CD14-positive monocyte (primary cell): ENCODE measurements at regions not wholly inside any gene's neighbourhood (a gene's known extent, or its start where the extent isn't known, plus 50 kb on each side); places are given as distances from the start of the nearest gene placed in this dataset.

Source experiments
- DNase-seq, 3 donors: peaks; one replicate each; pipeline ENCODE4 v3.0.0-alpha.2; 2011 to 2022
- H2AFZ ChIP-seq: 2 replicates; pipeline ENCODE4 v1.6.0; 2012; ENCODE audit warnings: mild to moderate bottlenecking, low read depth, low read length, inconsistent platforms; ENCODE audit not compliant: insufficient read depth, poor library complexity, severe bottlenecking
- H3K27ac ChIP-seq, 2 donors: 1 replicate in 1 of 2; 2 replicates in 1 of 2; pipeline ENCODE4 v1.5.1; 2012 to 2013; ENCODE audit warnings: low read length in 2 of 2, control low read depth in 1 of 2, inconsistent platforms in 1 of 2, low read depth in 1 of 2, mild to moderate bottlenecking in 1 of 2
- H3K27me3 ChIP-seq, 2 donors: one replicate each; pipeline versions ENCODE4 v1.6.0 to v1.6.1; 2011 to 2013; ENCODE audit warnings: low read length in 2 of 2; ENCODE audit not compliant: control insufficient read depth in 2 of 2, insufficient read depth in 2 of 2
- H3K36me3 ChIP-seq, 2 donors: replicated peaks in 1 of 2; 1 replicate in 1 of 2; 2 replicates in 1 of 2; pipeline versions ENCODE4 v1.5.1 to v1.6.1; 2012 to 2013; ENCODE audit warnings: low read length in 2 of 2, control low read depth in 1 of 2, inconsistent platforms in 1 of 2, mild to moderate bottlenecking in 1 of 2; ENCODE audit not compliant: insufficient read depth in 2 of 2, control insufficient read depth in 1 of 2
- H3K4me1 ChIP-seq, 2 donors: 1 replicate in 1 of 2; 2 replicates in 1 of 2; pipeline versions ENCODE4 v1.5.1 to v1.6.1; 2012 to 2013; ENCODE audit warnings: low read length in 2 of 2, control low read depth in 1 of 2, inconsistent platforms in 1 of 2, mild to moderate bottlenecking in 1 of 2, moderate library complexity in 1 of 2; ENCODE audit not compliant: insufficient read depth in 2 of 2, control insufficient read depth in 1 of 2
- H3K4me2 ChIP-seq: replicated peaks from 2 replicates; pipeline ENCODE3; 2012; ENCODE audit warnings: low read length, moderate library complexity, mild to moderate bottlenecking; ENCODE audit not compliant: poor library complexity, severe bottlenecking; ENCODE audit errors: extremely low read depth
- H3K4me3 ChIP-seq, 3 experiments: fragments of 200-600 bp in 1 of 3; sonication (generic) in 1 of 3; replicated peaks in 1 of 3; 1 replicate in 2 of 3; 2 replicates in 1 of 3; pipeline ENCODE4 v1.5.1; 2011 to 2013; ENCODE audit warnings: low read length in 3 of 3, mild to moderate bottlenecking in 3 of 3, control low read depth in 2 of 3, low read depth in 2 of 3, inconsistent platforms in 1 of 3, moderate library complexity in 1 of 3
- H3K79me2 ChIP-seq: 2 replicates; pipeline ENCODE4 v1.6.0; 2012; ENCODE audit warnings: mild to moderate bottlenecking, control low read depth, inconsistent platforms, low read length, moderate library complexity; ENCODE audit not compliant: insufficient read depth
- H3K9ac ChIP-seq: 2 replicates; pipeline ENCODE4 v1.6.0; 2017; ENCODE audit warnings: low read length, mild to moderate bottlenecking; ENCODE audit not compliant: insufficient read depth, poor library complexity, severe bottlenecking
- H3K9me3 ChIP-seq, 2 donors: replicated peaks in 1 of 2; 1 replicate in 1 of 2; 2 replicates in 1 of 2; pipeline versions ENCODE4 v1.5.1 to v1.6.1; 2012 to 2013; ENCODE audit warnings: low read length in 2 of 2, control low read depth in 1 of 2; ENCODE audit not compliant: control insufficient read depth in 1 of 2, insufficient read depth in 1 of 2
- H4K20me1 ChIP-seq: 2 replicates; pipeline ENCODE4 v1.6.0; 2012; ENCODE audit warnings: mild to moderate bottlenecking, low read length, control low read depth, moderate library complexity; ENCODE audit not compliant: insufficient read depth
- H3K27ac Mint-ChIP-seq, 7 donors: one replicate each; pipeline ENCODE4 v1.8.0; 2020; ENCODE audit warnings: mild to moderate bottlenecking in 7 of 7, mixed read lengths in 7 of 7, moderate library complexity in 6 of 7, inconsistent platforms in 2 of 7
- H3K27me3 Mint-ChIP-seq, 3 donors: one replicate each; pipeline ENCODE4 v1.8.0; 2021 to 2022; ENCODE audit warnings: low read depth in 3 of 3, mild to moderate bottlenecking in 3 of 3, mixed read lengths in 3 of 3, moderate library complexity in 3 of 3, inconsistent platforms in 1 of 3
- H3K36me3 Mint-ChIP-seq, 2 donors: one replicate each; pipeline ENCODE4 v1.8.0; 2020; ENCODE audit warnings: mixed read lengths in 2 of 2, inconsistent platforms in 1 of 2, mild to moderate bottlenecking in 1 of 2
- H3K4me1 Mint-ChIP-seq: one replicate; pipeline ENCODE4 v1.8.0; 2020; ENCODE audit warnings: mild to moderate bottlenecking, mixed read lengths
- H3K4me3 Mint-ChIP-seq, 2 donors: one replicate each; pipeline ENCODE4 v1.8.0; 2020; ENCODE audit warnings: mild to moderate bottlenecking in 2 of 2, mixed read lengths in 2 of 2, moderate library complexity in 1 of 2
- H3K9me3 Mint-ChIP-seq, 7 donors: one replicate each; pipeline ENCODE4 v1.8.0; 2020 to 2022; ENCODE audit warnings: mixed read lengths in 7 of 7, mild to moderate bottlenecking in 6 of 7, moderate library complexity in 6 of 7, inconsistent platforms in 2 of 7
- CTCF ChIP-seq: fragments of 200-600 bp; IDR thresholded peaks from one replicate; pipeline ENCODE4 v1.8.0; 2022; ENCODE audit warnings: antibody characterized with exemption, mild to moderate bottlenecking
- WGBS: methylation state at CpG from one replicate; pipeline ENCODE4 v1.1.5; 2013; ENCODE audit warnings: missing lambda C conversion rate; ENCODE audit not compliant: insufficient coverage; 5-methylcytosine and 5-hydroxymethylcytosine counted together
- intact Hi-C, 2 donors: fragments of 100-400 bp; cut with micrococcal nuclease; formaldehyde crosslinking; loops; one replicate each; pipeline versions ENCODE4 v1.15.0 to v1.15.1; 2023

GRCh38 chr20:50292591-50293283 is 102.1 kb downstream of the CEBPB start:
- H3K4me3 Mint-ChIP-seq, result peak overlapping the region; percentile 39 to 67
- DNase-seq, result peak; percentile 88 to 92 (median 88)
- peaks cover 0 to 9% of the 10 kb centered on the region in 2 donors for H3K36me3 Mint-ChIP-seq
- Histone ChIP-seq H3K9me3 (no peaks in the 10 kb centered on the region), H3K27me3 (no peaks in the 10 kb centered on the region), H3K79me2 (no peaks in the 10 kb centered on the region), H3K4me3 (peak overlapping the region in 1 of 3 experiments; percentile 24), H3K27ac (peak overlapping the region; percentile 53 to 66), H2AFZ (peak overlapping the region; percentile 31), H3K4me1 (peaks cover 37 to 40% of the 10 kb centered on the region in 2 donors), H3K36me3 (no peaks in the 10 kb centered on the region), H3K4me2 (peak overlapping the region; percentile 54), H3K9ac (peak overlapping the region; percentile 47), H4K20me1 (no peaks in the 10 kb centered on the region)
- 28% methylated on average over 26 of the region's 26 CpGs for WGBS
- peaks cover 0 to 8% (median 6%) of the 10 kb centered on the region in 3 donors for H3K27me3 Mint-ChIP-seq
- TF ChIP-seq CTCF, result no peak
- H3K4me1 Mint-ChIP-seq, result peaks cover 62% of the 10 kb centered on the region
- peak overlapping the region; percentile 79 to 93 (median 88) for H3K27ac Mint-ChIP-seq
- intact Hi-C loops, result no loop called here
- H3K9me3 Mint-ChIP-seq, result no peaks in the 10 kb centered on the region

- peak overlapping the region; percentile 48 to 93 (median 88) for H3K27ac Mint-ChIP-seq
- intact Hi-C loops, result no loop called here
- no peak overlapping the region for H3K4me3 Mint-ChIP-seq
- Histone ChIP-seq H3K27me3 (no peaks in the 10 kb centered on the region), H4K20me1 (no peaks in the 10 kb centered on the region), H3K4me2 (no peak overlapping the region), H3K9ac (peak overlapping the region; percentile 47), H3K4me3 (no peak overlapping the region), H3K36me3 (no peaks in the 10 kb centered on the region), H3K27ac (peak overlapping the region; percentile 53 to 66), H3K4me1 (peaks cover 45 to 48% of the 10 kb centered on the region in 2 donors), H3K9me3 (no peaks in the 10 kb centered on the region), H2AFZ (no peak overlapping the region), H3K79me2 (no peaks in the 10 kb centered on the region)
- no peak for TF ChIP-seq CTCF
- no peak for DNase-seq
- 82% methylated on average over 10 of the region's 21 CpGs for WGBS
- H3K9me3 Mint-ChIP-seq, result no peaks in the 10 kb centered on the region
- peaks cover 70% of the 10 kb centered on the region for H3K4me1 Mint-ChIP-seq
- H3K36me3 Mint-ChIP-seq, result peaks cover 0 to 8% of the 10 kb centered on the region in 2 donors
- peaks cover 0 to 11% (median 6%) of the 10 kb centered on the region in 3 donors for H3K27me3 Mint-ChIP-seq
Measured at GRCh38 chr20:50293284-50294139, 102.9 kb downstream of the CEBPB start.
